OCI-LY7 (cell line): ENCODE measurements at regions not wholly inside any gene's neighbourhood (a gene's known extent, or its start where the extent isn't known, plus 50 kb on each side); places are given as distances from the start of the nearest gene placed in this dataset.

Source experiments
- EZH2phosphoT487 ChIP-seq: fragments of 200-600 bp; sonication (generic); IDR thresholded peaks from 2 replicates; pipeline ENCODE4 v1.6.1; 2018; ENCODE audit warnings: low read depth, borderline replicate concordance, mild to moderate bottlenecking, mixed run types, antibody characterized with exemption, low read length, moderate library complexity, mixed read lengths
- TF ChIP-seq, protein P1 (sequence below): fragments of 200-600 bp; sonication (generic); conservative IDR thresholded peaks from 2 replicates; pipeline ENCODE4 v1.5.1; 2014; ENCODE audit warnings: mild to moderate bottlenecking, antibody characterized with exemption, low read length, moderate library complexity, mixed read lengths

DNA sequence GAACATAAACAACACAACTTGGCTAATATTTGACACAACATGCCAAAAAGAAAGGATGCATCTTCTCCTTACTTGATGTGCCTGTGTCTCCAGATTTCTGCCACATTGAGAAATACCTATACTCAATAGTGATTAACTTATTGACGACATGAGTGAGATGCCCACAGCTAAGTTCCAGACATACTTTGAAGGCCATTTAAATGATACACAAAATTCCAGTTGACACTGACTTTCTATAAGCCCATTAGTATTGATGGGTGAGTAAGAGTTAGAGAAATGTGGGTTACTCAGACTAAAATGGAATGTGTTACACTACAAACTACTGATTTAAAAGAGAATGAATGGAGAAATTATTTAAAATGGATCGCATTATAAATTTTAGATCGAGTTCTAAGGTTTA lies 838.2 kb upstream of the MGAT4C start:
- TF ChIP-seq EZH2phosphoT487 = no peak
- TF ChIP-seq, protein P1, sequence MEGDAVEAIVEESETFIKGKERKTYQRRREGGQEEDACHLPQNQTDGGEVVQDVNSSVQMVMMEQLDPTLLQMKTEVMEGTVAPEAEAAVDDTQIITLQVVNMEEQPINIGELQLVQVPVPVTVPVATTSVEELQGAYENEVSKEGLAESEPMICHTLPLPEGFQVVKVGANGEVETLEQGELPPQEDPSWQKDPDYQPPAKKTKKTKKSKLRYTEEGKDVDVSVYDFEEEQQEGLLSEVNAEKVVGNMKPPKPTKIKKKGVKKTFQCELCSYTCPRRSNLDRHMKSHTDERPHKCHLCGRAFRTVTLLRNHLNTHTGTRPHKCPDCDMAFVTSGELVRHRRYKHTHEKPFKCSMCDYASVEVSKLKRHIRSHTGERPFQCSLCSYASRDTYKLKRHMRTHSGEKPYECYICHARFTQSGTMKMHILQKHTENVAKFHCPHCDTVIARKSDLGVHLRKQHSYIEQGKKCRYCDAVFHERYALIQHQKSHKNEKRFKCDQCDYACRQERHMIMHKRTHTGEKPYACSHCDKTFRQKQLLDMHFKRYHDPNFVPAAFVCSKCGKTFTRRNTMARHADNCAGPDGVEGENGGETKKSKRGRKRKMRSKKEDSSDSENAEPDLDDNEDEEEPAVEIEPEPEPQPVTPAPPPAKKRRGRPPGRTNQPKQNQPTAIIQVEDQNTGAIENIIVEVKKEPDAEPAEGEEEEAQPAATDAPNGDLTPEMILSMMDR = no peak
